Keratinocyte (primary cell): ENCODE measurements at regions not wholly inside any gene's neighbourhood (a gene's known extent, or its start where the extent isn't known, plus 50 kb on each side); places are given as distances from the start of the nearest gene placed in this dataset.

Source experiments
- DNase-seq: peaks from one replicate; pipeline ENCODE4 v3.0.0-alpha.2; 2011; ENCODE audit warnings: low read depth, missing footprints, low spot score
- FAIRE-seq: peaks from 2 replicates; lab custom pipeline; 2011; peaks lifted over from hg19 to GRCh38; lab: Jason Lieb, UNC
- H2AFZ ChIP-seq: 2 replicates; pipeline ENCODE4 v1.6.0; 2012; ENCODE audit warnings: low read length, control low read depth, inconsistent platforms; ENCODE audit not compliant: control insufficient read depth
- H3K27ac ChIP-seq: 2 replicates; pipeline ENCODE4 v1.5.1; 2011; ENCODE audit warnings: low read length; ENCODE audit not compliant: control insufficient read depth, insufficient read depth
- H3K27me3 ChIP-seq: 3 replicates; pipeline ENCODE4 v1.6.0; 2011; ENCODE audit warnings: low read length; ENCODE audit not compliant: control insufficient read depth, insufficient read depth; ENCODE audit errors: extremely low read depth
- H3K36me3 ChIP-seq, 2 experiments: 2 replicates in 1 of 2; 3 replicates in 1 of 2; pipeline ENCODE4 v1.5.1; 2011; ENCODE audit warnings: low read length in 2 of 2, mild to moderate bottlenecking in 1 of 2; ENCODE audit not compliant: control insufficient read depth in 2 of 2, insufficient read depth in 2 of 2; ENCODE audit errors: extremely low read depth in 1 of 2
- H3K4me1 ChIP-seq: 3 replicates; pipeline ENCODE4 v1.5.1; 2011; ENCODE audit warnings: low read length; ENCODE audit not compliant: control insufficient read depth, insufficient read depth; ENCODE audit errors: extremely low read depth
- H3K4me2 ChIP-seq: 3 replicates; pipeline ENCODE4 v1.6.0; 2011; ENCODE audit warnings: low read depth, low read length; ENCODE audit not compliant: control insufficient read depth, insufficient read depth; ENCODE audit errors: extremely low read depth
- H3K4me3 ChIP-seq, 3 experiments: fragments of 200-600 bp in 1 of 3; sonication (generic) in 1 of 3; 2 replicates in 2 of 3; 3 replicates in 1 of 3; pipeline ENCODE4 v1.5.1; 2011 to 2016; ENCODE audit warnings: low read length in 3 of 3, mild to moderate bottlenecking in 3 of 3, control low read depth in 2 of 3, inconsistent platforms in 1 of 3, low read depth in 1 of 3, mixed read lengths in 1 of 3, mixed run types in 1 of 3, moderate library complexity in 1 of 3; ENCODE audit not compliant: control insufficient read depth in 2 of 3, insufficient read depth in 2 of 3; ENCODE audit errors: extremely low read depth in 1 of 3
- H3K79me2 ChIP-seq: 2 replicates; pipeline ENCODE4 v1.6.0; 2012; ENCODE audit warnings: low read length; ENCODE audit not compliant: control insufficient read depth, insufficient read depth
- H3K9ac ChIP-seq: 3 replicates; pipeline ENCODE4 v1.6.0; 2011; ENCODE audit warnings: low read length; ENCODE audit not compliant: control insufficient read depth, insufficient read depth; ENCODE audit errors: extremely low read depth
- H3K9me1 ChIP-seq: 3 replicates; pipeline ENCODE4 v1.6.0; 2011; ENCODE audit warnings: low read length; ENCODE audit not compliant: control insufficient read depth, insufficient read depth; ENCODE audit errors: extremely low read depth
- H3K9me3 ChIP-seq: 2 replicates; pipeline ENCODE4 v1.5.1; 2012; ENCODE audit warnings: low read depth, low read length; ENCODE audit not compliant: control insufficient read depth
- H4K20me1 ChIP-seq: 3 replicates; pipeline ENCODE4 v1.6.0; 2011; ENCODE audit warnings: low read length; ENCODE audit not compliant: control insufficient read depth, insufficient read depth; ENCODE audit errors: extremely low read depth
- EZH2 ChIP-seq: IDR thresholded peaks from one replicate; pipeline ENCODE4 v1.6.1; 2012; ENCODE audit warnings: inconsistent platforms, mild to moderate bottlenecking, low read length, moderate library complexity
- dilution Hi-C: fragments of 300-500 bp; cut with MboI; formaldehyde crosslinking; loops from one replicate; pipeline ENCODE4 v1.7.0; 2020; ENCODE audit warnings: low sequenced_read_pairs; ENCODE audit not compliant: extremely low pct_ligation_motif_present
- TF ChIP-seq, protein P1 (sequence below), 3 experiments: IDR thresholded peaks in 1 of 3; conservative IDR thresholded peaks in 1 of 3; optimal IDR thresholded peaks in 1 of 3; 2 replicates in 2 of 3; 3 replicates in 1 of 3; pipeline versions ENCODE3 to v1.5.1; 2011; ENCODE audit warnings: low read length in 3 of 3, mild to moderate bottlenecking in 3 of 3, moderate library complexity in 2 of 3, control low read depth in 1 of 3, inconsistent platforms in 1 of 3; ENCODE audit not compliant: insufficient read depth in 2 of 3; ENCODE audit errors: extremely low read depth in 1 of 3

DNA sequence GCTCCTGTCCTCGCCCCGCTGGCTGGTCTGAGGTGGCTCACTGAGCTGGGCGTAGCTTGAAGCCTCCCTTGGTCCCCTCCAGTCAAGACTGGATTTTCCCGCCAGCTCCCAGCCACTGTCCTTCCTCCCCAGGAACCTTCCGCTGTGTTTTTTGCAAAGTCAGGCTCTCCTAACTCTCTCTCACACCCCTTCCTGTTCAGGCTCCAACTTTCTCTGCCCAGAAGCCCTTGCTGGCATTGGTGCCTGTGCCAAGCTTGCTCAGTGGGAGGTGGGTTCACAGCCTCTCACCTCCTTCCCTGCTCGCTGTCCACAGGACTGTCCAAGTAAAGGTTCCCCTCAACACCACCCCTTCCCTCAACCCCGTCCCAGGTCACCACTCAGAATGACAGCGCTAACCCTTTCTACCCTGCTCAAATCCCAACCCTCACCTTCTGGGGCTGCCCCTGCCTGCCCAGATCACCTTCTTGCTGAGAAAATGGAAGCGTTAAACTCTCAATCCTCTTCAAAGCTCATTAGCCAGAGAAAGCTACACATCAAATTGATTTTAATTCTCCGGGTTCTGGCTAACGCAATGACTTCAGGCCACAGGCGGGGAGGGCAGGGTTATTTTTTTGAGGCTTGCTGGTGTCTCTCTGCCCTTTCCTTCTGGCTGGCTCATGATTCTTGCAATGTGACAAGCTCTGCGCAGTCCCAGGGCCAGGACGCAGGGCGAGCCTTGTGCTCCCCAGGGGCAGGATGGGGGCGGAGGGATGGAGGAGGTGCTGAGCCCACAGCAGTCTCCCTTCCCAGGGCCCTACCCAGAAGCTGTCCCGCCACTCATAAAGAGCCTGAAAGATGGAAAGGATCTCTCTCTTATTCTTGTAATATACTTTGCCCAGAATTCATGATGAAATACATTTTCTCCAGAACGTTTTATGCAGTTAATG lies 357.2 kb upstream of the TNRC6C start:
- H3K27ac ChIP-seq: no peak overlapping the region
- no peak overlapping the region for H3K4me2 ChIP-seq
- no peak overlapping the region for H3K9ac ChIP-seq
- H3K9me3 ChIP-seq: no peaks in the 10 kb centered on the region
- FAIRE-seq (no peak), DNase-seq (no peak)
- no peak overlapping the region for H3K4me3 ChIP-seq
- no peak for TF ChIP-seq EZH2
- TF ChIP-seq, protein P1, sequence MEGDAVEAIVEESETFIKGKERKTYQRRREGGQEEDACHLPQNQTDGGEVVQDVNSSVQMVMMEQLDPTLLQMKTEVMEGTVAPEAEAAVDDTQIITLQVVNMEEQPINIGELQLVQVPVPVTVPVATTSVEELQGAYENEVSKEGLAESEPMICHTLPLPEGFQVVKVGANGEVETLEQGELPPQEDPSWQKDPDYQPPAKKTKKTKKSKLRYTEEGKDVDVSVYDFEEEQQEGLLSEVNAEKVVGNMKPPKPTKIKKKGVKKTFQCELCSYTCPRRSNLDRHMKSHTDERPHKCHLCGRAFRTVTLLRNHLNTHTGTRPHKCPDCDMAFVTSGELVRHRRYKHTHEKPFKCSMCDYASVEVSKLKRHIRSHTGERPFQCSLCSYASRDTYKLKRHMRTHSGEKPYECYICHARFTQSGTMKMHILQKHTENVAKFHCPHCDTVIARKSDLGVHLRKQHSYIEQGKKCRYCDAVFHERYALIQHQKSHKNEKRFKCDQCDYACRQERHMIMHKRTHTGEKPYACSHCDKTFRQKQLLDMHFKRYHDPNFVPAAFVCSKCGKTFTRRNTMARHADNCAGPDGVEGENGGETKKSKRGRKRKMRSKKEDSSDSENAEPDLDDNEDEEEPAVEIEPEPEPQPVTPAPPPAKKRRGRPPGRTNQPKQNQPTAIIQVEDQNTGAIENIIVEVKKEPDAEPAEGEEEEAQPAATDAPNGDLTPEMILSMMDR (optimal IDR thresholded peaks at IDR 0.05 in 1 of 3, IDR thresholded peaks at IDR 0.05 in 1 of 3, conservative IDR thresholded peaks at IDR 0.05 in 1 of 3; ENCODE audit: extremely low read depth in 1 of 3, insufficient read depth in 2 of 3, low read length in 3 of 3): no peak
- no peaks in the 10 kb centered on the region for H3K36me3 ChIP-seq
- peaks cover 13% of the 10 kb centered on the region for H3K27me3 ChIP-seq
- H2AFZ ChIP-seq: no peak overlapping the region
- H3K4me1 ChIP-seq: peaks cover 3% of the 10 kb centered on the region
- no peaks in the 10 kb centered on the region for H3K79me2 ChIP-seq
- dilution Hi-C loops: no loop called here
- no peaks in the 10 kb centered on the region for H4K20me1 ChIP-seq
- no peaks in the 10 kb centered on the region for H3K9me1 ChIP-seq

- H3K9me1 ChIP-seq: no peaks in the 10 kb centered on the region
- no peaks in the 10 kb centered on the region for H3K79me2 ChIP-seq
- H3K4me1 ChIP-seq: peaks cover 3% of the 10 kb centered on the region
- DNase-seq (no peak), FAIRE-seq (no peak)
- H3K36me3 ChIP-seq: no peaks in the 10 kb centered on the region
- H2AFZ ChIP-seq: no peak overlapping the region
- H3K4me3 ChIP-seq: no peak overlapping the region
- H4K20me1 ChIP-seq: no peaks in the 10 kb centered on the region
- peaks cover 10% of the 10 kb centered on the region for H3K27me3 ChIP-seq
- TF ChIP-seq EZH2: no peak
- TF ChIP-seq, protein P1 (optimal IDR thresholded peaks at IDR 0.05 in 1 of 3, IDR thresholded peaks at IDR 0.05 in 1 of 3, conservative IDR thresholded peaks at IDR 0.05 in 1 of 3; ENCODE audit: extremely low read depth in 1 of 3, insufficient read depth in 2 of 3, low read length in 3 of 3): no peak
- no peaks in the 10 kb centered on the region for H3K9me3 ChIP-seq
- H3K4me2 ChIP-seq: no peak overlapping the region
- H3K27ac ChIP-seq: no peak overlapping the region
- no peak overlapping the region for H3K9ac ChIP-seq
- dilution Hi-C loops: no loop called here
Measured at GRCh38 chr17:77602062-77602746, 356.3 kb upstream of the TNRC6C start.
